Right lobe of liver (tissue), 6 donors: ENCODE measurements at regions not wholly inside any gene's neighbourhood (a gene's known extent, or its start where the extent isn't known, plus 50 kb on each side); places are given as distances from the start of the nearest gene placed in this dataset.

ENCODE experiments used
- ATAC-seq, 4 donors: fragments of 200-7000 bp; cut with Tn5 transposase; one replicate each; pipeline ENCODE4 v1.9.1; 2020; ENCODE audit warnings: mild to moderate bottlenecking in 4 of 4, moderate library complexity in 4 of 4
- DNase-seq, 3 donors: peaks; one replicate each; pipeline ENCODE4 v3.0.0-alpha.2; 2020
- H3K27ac ChIP-seq, 3 donors: fragments of 200-600 bp; one replicate each; pipeline ENCODE4 v1.8.0; 2022
- H3K27me3 ChIP-seq, 2 donors: fragments of 200-600 bp; one replicate each; pipeline ENCODE4 v1.8.0; 2022
- H3K36me3 ChIP-seq, 4 donors: fragments of 200-600 bp; sonication (generic) in 1 of 4; one replicate each; pipeline versions ENCODE4 v1.5.1 to v1.8.0; 2017 to 2022; ENCODE audit warnings: control low read depth in 1 of 4
- H3K4me1 ChIP-seq, 4 donors: fragments of 200-600 bp; sonication (generic) in 1 of 4; one replicate each; pipeline versions ENCODE4 v1.5.1 to v1.8.0; 2017 to 2022; ENCODE audit warnings: control low read depth in 1 of 4
- H3K4me3 ChIP-seq, 3 donors: fragments of 200-600 bp; one replicate each; pipeline ENCODE4 v1.8.0; 2022
- H3K9me3 ChIP-seq, 4 donors: fragments of 200-600 bp; sonication (generic) in 1 of 4; one replicate each; pipeline versions ENCODE4 v1.5.1 to v1.8.0; 2017 to 2022; ENCODE audit warnings: control low read depth in 1 of 4
- CTCF ChIP-seq, 4 donors: fragments of 200-600 bp in 3 of 4; fragments of 450-650 bp in 1 of 4; IDR thresholded peaks; one replicate each; pipeline versions ENCODE4 v1.5.1 to v1.8.0; 2016 to 2022; ENCODE audit warnings: antibody characterized with exemption in 4 of 4, mild to moderate bottlenecking in 2 of 4
- POLR2A ChIP-seq: fragments of 450-650 bp; IDR thresholded peaks from one replicate; pipeline ENCODE4 v1.6.1; 2017; ENCODE audit warnings: antibody characterized with exemption, mild to moderate bottlenecking
- WGBS: methylation state at CpG from one replicate; pipeline ENCODE4 v1.1.6; 2018; ENCODE audit warnings: low coverage, low lambda C conversion rate; ENCODE audit not compliant: insufficient coverage; ENCODE audit errors: missing lambda C conversion rate; 5-methylcytosine and 5-hydroxymethylcytosine counted together
- intact Hi-C, 2 donors: fragments of 100-400 bp; cut with DNase I; formaldehyde crosslinking; loops; one replicate each; pipeline versions ENCODE4 v1.11.2 to v1.14.1; 2022
- donor health status: DM: no; HTN: yes; CAD: no.
- donor health status: DM: no; HTN: no; CAD: no.
- donor health status: DM: no; HTN: no; CAD: no.
- donor health status: DM: no; HTN: yes; CAD: no.
- donor health status: DM: no; HTN: yes; CAD: no.

GRCh38 chr15:66952756-66953522 is 112.5 kb upstream of the SMAD3 start:
- intact Hi-C loops: loop anchor here in 1 of 2 donors (10.0 kb wide), 1 partner anchor 212 kb away; no protein-coding TSS in a partner anchor
- no peak overlapping the region for H3K27ac ChIP-seq
- no peak for TF ChIP-seq CTCF (IDR thresholded peaks at IDR 0.05)
- TF ChIP-seq POLR2A: no peak
- no peaks in the 10 kb centered on the region for H3K27me3 ChIP-seq
- no peaks in the 10 kb centered on the region for H3K4me1 ChIP-seq
- H3K4me3 ChIP-seq: no peak overlapping the region
- ATAC-seq (no peak), DNase-seq (no peak)
- H3K36me3 ChIP-seq: no peaks in the 10 kb centered on the region
- no peaks in the 10 kb centered on the region for H3K9me3 ChIP-seq
- 76% methylated on average over 4 of the region's 6 CpGs for WGBS

- no peak overlapping the region for H3K4me3 ChIP-seq
- no peak for ATAC-seq
- DNase-seq: peak in 1 of 3 donors; percentile 14
- no peaks in the 10 kb centered on the region for H3K9me3 ChIP-seq
- TF ChIP-seq POLR2A (no peak), CTCF (IDR thresholded peaks at IDR 0.05) (no peak)
- no peak overlapping the region for H3K27ac ChIP-seq
- no peaks in the 10 kb centered on the region for H3K36me3 ChIP-seq
- no peaks in the 10 kb centered on the region for H3K27me3 ChIP-seq
- WGBS: 82% methylated on average over 4 of the region's 11 CpGs
- no peaks in the 10 kb centered on the region for H3K4me1 ChIP-seq
- intact Hi-C loops: loop anchor here in 1 of 2 donors (10.0 kb wide), 1 partner anchor 211 kb away; no protein-coding TSS in a partner anchor
Measured at GRCh38 chr15:66953523-66954229, 111.7 kb upstream of the SMAD3 start.

- TF ChIP-seq CTCF (IDR thresholded peaks at IDR 0.05) (no peak), POLR2A (no peak)
- Histone ChIP-seq H3K4me3 (no peak overlapping the region), H3K27ac (no peak overlapping the region), H3K36me3 (no peaks in the 10 kb centered on the region), H3K9me3 (no peaks in the 10 kb centered on the region), H3K27me3 (no peaks in the 10 kb centered on the region), H3K4me1 (no peaks in the 10 kb centered on the region)
- 0% methylated on average over 1 of the region's 6 CpGs for WGBS
- intact Hi-C loops: loop anchor here in 1 of 2 donors (10.0 kb wide), 1 partner anchor 210 kb away; no protein-coding TSS in a partner anchor
- ATAC-seq: no peak
- peak in 1 of 3 donors; percentile 31 for DNase-seq
Measured at GRCh38 chr15:66954601-66955000, 110.8 kb upstream of the SMAD3 start.

GRCh38 chr15:66955001-66955516 is 110.3 kb upstream of the SMAD3 start:
- Histone ChIP-seq H3K4me1 (no peaks in the 10 kb centered on the region), H3K27ac (no peak overlapping the region), H3K27me3 (no peaks in the 10 kb centered on the region), H3K36me3 (no peaks in the 10 kb centered on the region), H3K4me3 (no peak overlapping the region), H3K9me3 (no peaks in the 10 kb centered on the region)
- intact Hi-C loops: loop anchor here in 1 of 2 donors (10.0 kb wide), 1 partner anchor 210 kb away; no protein-coding TSS in a partner anchor
- no peak for TF ChIP-seq CTCF (IDR thresholded peaks at IDR 0.05)
- TF ChIP-seq POLR2A: no peak
- 55% methylated on average over 2 of the region's 4 CpGs for WGBS
- DNase-seq: no peak
- ATAC-seq: no peak
